Neural progenitor cell (in vitro differentiated cells): ENCODE measurements at regions not wholly inside any gene's neighbourhood (a gene's known extent, or its start where the extent isn't known, plus 50 kb on each side); places are given as distances from the start of the nearest gene placed in this dataset.

ENCODE experiments used
- EZH2 ChIP-seq: fragments of 200-600 bp; sonication (generic); IDR thresholded peaks from 2 replicates; pipeline ENCODE4 v1.6.1; 2017; ENCODE audit warnings: antibody characterized with exemption, mild to moderate bottlenecking, moderate library complexity
- EZH2phosphoT487 ChIP-seq: fragments of 200-600 bp; sonication (generic); IDR thresholded peaks from 2 replicates; pipeline ENCODE4 v1.6.1; 2017; ENCODE audit warnings: antibody characterized with exemption
- TF ChIP-seq, protein P1 (sequence below): fragments of 200-600 bp; sonication (generic); IDR thresholded peaks from 2 replicates; pipeline ENCODE4 v1.5.1; 2017; ENCODE audit warnings: antibody characterized with exemption, mild to moderate bottlenecking

DNA sequence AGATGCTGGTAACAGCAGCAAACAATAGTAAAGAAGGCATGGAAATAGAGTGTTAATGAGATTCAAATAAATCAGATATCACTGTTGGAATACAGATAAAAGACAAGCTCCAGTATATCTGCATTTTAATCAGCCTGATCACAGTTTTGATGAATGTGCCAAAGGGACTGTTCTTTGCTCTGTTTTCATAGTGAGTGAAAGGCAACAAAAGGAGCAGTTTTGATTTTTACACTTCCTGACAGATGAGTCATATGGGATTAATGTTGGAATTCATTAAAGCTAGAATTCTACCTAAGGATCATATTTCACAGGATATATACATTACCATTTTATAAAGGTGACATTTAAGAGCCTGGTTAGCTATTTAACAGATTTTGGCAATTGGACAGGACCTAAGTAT lies 743.3 kb upstream of the PTPRD start:
- TF ChIP-seq, protein P1, sequence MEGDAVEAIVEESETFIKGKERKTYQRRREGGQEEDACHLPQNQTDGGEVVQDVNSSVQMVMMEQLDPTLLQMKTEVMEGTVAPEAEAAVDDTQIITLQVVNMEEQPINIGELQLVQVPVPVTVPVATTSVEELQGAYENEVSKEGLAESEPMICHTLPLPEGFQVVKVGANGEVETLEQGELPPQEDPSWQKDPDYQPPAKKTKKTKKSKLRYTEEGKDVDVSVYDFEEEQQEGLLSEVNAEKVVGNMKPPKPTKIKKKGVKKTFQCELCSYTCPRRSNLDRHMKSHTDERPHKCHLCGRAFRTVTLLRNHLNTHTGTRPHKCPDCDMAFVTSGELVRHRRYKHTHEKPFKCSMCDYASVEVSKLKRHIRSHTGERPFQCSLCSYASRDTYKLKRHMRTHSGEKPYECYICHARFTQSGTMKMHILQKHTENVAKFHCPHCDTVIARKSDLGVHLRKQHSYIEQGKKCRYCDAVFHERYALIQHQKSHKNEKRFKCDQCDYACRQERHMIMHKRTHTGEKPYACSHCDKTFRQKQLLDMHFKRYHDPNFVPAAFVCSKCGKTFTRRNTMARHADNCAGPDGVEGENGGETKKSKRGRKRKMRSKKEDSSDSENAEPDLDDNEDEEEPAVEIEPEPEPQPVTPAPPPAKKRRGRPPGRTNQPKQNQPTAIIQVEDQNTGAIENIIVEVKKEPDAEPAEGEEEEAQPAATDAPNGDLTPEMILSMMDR, result no peak
- TF ChIP-seq EZH2 (no peak), EZH2phosphoT487 (no peak)
